ENCODE measurements at regions not wholly inside any gene's neighbourhood (a gene's known extent, or its start where the extent isn't known, plus 50 kb on each side); places are given as distances from the start of the nearest gene placed in this dataset.

- TF ChIP-seq CTCF (IDR thresholded peaks at IDR 0.05; ENCODE audit: low read depth, low read length, missing input control) (no peak), MAX (IDR thresholded peaks at IDR 0.05) (no peak), YY1 (IDR thresholded peaks at IDR 0.05) (no peak), ZBTB33 (IDR thresholded peaks at IDR 0.05) (no peak), RAD21 (IDR thresholded peaks at IDR 0.05) (no peak), TAF1 (conservative IDR thresholded peaks at IDR 0.05) (no peak), FOXA2 (IDR thresholded peaks at IDR 0.05) (no peak), SP1 (IDR thresholded peaks at IDR 0.05) (no peak), GABPA (IDR thresholded peaks at IDR 0.05 in 1 of 2, conservative IDR thresholded peaks at IDR 0.05 in 1 of 2) (no peak), HNF4A (conservative IDR thresholded peaks at IDR 0.05) (no peak), REST (IDR thresholded peaks at IDR 0.05) (no peak), JUND (IDR thresholded peaks at IDR 0.05) (no peak), FOXA1 (IDR thresholded peaks at IDR 0.05) (no peak)
These were observed 262.0 kb downstream of the PLK2 start for GRCh38 chr5:58197875-58198274.

Measured in liver (tissue), 3 donors.